ENCODE measurements at regions not wholly inside any gene's neighbourhood (a gene's known extent, or its start where the extent isn't known, plus 50 kb on each side); places are given as distances from the start of the nearest gene placed in this dataset.

DNA sequence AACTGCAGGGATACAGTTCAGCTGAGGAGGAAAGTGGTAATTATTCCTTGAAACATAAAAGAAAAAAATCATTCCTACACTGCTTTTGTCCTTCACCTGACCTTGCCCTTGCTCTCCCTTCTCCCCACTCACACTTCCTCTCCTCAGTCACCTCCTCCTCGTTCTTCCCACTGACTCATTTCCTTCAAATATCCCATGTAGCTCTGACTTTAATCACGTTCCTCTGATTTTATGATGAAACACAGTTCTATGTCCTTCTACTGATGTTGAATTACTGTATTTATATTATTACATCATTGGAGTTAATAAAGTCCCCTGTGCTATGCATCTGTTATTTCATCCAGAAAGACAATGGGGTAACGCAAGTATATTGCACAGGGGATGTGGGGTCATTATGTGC, 575.6 kb downstream of the POM121L12 start:
- TF ChIP-seq, protein P1, sequence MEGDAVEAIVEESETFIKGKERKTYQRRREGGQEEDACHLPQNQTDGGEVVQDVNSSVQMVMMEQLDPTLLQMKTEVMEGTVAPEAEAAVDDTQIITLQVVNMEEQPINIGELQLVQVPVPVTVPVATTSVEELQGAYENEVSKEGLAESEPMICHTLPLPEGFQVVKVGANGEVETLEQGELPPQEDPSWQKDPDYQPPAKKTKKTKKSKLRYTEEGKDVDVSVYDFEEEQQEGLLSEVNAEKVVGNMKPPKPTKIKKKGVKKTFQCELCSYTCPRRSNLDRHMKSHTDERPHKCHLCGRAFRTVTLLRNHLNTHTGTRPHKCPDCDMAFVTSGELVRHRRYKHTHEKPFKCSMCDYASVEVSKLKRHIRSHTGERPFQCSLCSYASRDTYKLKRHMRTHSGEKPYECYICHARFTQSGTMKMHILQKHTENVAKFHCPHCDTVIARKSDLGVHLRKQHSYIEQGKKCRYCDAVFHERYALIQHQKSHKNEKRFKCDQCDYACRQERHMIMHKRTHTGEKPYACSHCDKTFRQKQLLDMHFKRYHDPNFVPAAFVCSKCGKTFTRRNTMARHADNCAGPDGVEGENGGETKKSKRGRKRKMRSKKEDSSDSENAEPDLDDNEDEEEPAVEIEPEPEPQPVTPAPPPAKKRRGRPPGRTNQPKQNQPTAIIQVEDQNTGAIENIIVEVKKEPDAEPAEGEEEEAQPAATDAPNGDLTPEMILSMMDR (IDR thresholded peaks at IDR 0.05) = no peak
- TF ChIP-seq POLR2A (IDR thresholded peaks at IDR 0.05) = no peak

All from prostate gland (tissue), 2 donors.